NCI-H1930 (cell line): ENCODE measurements at regions not wholly inside any gene's neighbourhood (a gene's known extent, or its start where the extent isn't known, plus 50 kb on each side); places are given as distances from the start of the nearest gene placed in this dataset.
"Not testable (repeated sequence)": the region's sequence is repeated elsewhere in the genome, so short reads cannot be mapped to it uniquely, and the experiment has no call there.

ENCODE experiments used
- DNase-seq, 2 experiments: peaks; one replicate each; lab custom pipeline; 2025; lab: John Stamatoyannopoulos, UW

GRCh38 chr10:61271127-61271780, 181.9 kb downstream of the TMEM26 start:
- DNase-seq = no peak

DNA sequence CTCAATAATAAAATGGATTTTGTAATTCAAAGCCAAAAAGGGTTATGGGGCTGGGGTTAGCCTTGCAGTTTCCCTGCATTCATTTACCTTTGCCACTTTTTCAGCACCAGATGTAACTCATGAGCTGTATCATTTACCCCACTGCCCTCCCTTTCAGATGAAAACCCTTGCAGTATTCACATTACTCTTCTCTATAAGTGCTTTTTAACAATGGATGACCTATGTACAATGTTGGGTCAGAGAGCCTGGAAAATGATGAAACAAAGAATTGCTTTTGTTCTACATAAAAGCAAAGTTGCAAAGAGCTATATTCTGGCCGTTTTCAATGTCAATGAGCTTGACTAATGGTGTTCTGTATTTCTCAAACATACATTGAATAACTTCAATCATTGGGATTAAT, 189.7 kb downstream of the TMEM26 start:
- no peak for DNase-seq

DNA sequence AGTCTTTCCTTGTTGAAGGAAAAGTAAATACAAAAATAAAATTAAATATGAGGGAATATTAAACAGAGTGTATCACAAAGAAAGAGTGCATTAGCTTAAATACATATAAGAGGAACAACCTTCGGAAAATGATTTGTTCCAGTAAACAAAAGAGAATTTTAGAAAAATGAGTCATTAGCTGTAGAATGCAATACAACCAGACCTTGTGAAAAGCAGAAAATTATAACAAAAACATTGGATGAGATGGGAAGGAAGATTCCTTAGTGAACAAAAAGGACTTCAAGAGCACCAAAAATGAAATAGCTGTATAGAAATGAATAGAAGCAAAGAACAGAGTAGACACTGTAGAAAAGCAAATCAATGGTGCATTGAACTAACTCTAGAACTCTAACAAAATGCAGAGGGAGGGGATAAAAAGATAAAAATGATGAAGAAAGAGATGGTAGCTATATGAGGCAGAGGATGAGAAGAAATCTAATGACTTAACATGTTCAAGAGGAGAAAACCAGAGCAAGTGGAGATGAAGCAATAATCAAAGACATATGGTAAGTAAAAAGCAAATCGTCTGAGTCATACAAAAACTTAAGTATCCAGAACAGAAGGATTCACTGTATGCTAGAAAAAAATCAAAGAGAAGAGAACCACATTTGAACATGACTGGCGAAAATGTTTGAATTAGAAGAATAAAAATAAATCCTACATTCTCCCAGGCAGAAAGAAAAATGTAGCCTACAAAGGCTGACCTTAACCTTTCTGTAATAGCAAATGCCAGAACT, 190.5 kb downstream of the TMEM26 start:
- DNase-seq = no peak

- DNase-seq = no peak
Measured at GRCh38 chr10:61257956-61258496, 195.2 kb downstream of the TMEM26 start.

- no peak for DNase-seq
Measured at GRCh38 chr10:61257136-61257535, 196.0 kb downstream of the TMEM26 start.

DNA sequence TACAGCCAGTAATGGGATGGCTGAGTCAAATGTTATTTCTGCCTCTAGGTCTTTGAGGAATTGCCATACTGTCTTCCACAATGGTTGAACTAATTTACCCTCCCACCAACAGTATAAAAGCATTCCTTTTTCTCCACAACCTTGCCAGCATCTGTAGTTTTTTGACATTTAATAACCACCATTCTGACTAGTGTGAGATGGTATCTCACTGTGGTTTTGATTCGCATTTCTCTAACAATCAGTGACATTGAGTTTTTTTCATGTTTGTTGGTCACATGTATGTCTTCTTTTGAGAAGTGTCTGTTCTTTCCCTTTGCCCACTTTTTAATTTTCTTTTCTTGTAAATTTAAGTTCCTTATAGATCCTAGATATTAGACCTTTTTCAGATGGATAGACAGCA, 200.9 kb downstream of the TMEM26 start:
- DNase-seq = not testable (repeated sequence)

DNA sequence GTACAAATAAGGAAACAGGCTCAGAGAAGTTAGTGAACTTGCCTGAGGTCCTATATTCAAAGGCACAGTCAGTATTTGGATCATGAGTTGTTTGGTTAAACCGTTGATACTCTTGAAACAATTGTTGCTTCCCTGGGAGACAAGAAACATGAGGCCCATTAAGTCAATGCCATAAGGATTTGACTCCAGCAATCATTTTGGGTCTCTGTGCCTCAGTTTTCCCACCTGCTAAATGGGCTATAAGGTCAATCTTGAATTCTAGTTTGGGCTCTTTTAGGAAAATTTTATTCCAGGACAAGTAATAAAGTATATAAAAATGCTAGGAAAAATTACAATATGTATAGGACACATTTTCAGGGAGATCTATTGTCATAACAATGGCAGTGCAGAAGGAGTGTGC, 202.1 kb downstream of the TMEM26 start:
- no peak for DNase-seq

DNA sequence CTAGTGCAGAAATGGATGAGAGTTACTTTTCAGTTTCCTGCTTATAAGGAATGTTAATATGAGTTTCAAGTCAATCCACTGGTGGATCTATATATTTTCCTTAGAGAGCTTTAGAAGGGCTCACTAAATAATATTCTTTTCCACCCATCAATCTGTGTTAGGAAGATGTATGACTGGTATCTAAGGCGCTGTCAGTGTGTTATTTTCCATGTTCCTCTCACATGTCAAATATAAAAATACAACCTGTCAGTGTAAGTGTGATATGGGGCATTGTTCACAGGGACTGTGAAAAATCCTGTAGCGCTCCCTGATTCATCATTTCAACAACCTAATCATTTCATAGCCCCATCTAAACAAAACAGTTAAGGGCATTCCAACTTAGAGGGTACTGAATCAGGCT, 203.1 kb downstream of the TMEM26 start:
- DNase-seq = no peak

DNA sequence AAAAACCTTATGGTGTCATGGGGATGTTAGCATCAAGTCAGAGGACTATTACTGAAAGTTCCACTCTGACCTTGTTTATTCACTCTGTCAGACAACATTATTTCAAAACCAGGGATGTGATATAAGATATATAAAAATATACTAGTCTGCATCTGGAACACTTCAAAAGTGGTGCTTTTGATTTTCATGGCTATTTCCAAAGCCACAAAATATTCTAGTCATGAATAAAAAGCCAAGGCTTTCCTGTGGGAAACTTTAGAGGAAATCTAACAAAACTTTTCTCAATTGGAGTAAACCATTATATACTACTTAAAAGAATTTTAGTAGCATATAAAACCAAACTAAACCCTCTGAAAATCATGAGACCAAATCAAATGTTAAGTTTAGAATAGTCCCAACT, 205.2 kb downstream of the TMEM26 start:
- no peak for DNase-seq

DNA sequence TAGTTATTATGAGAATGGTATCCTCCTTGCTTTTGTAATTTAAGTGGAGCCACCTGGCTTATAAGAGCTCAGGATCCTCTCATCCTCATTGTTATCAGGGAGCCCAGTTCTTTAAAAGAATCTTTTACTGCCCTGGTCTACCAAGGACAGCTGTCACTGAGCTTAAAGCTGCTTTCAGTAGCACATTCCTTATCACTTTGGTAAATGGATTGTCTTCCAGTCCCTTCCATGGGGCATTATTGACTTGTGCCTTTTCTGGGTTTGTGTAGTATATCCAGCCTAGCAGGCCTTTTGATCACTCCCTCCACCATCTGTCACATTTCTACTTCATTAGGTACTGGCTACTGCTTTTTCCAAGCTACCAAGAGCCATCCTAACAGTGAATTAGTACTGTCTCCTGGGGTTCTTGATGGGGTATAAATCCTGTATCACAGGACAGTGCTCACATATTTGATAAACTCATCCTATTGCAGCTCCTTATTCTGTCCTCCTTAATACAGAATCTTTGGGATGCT, 208.9 kb downstream of the TMEM26 start:
- DNase-seq = no peak

GRCh38 chr10:61232780-61233179, 220.4 kb downstream of the TMEM26 start:
- DNase-seq = no peak

DNA sequence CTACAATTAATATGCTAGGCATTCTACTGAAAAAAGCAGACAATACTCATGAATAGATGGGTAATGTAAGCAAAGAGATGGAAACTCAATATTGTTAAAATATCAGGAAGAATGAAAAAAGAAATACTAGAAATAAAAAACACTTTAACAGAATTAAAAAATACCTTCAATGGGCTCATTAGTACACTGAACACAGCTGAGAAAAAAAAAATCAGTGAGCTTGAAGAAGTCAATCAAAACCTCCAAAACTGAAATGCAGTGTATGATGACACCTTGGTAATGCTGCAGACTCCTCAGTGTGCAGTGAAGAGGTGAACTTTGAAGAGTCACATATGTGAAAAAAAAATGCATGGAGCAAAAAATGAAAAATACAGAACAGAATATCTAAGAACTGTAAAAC, 227.2 kb downstream of the TMEM26 start:
- DNase-seq = no peak

- DNase-seq = no peak
Measured at GRCh38 chr10:61223576-61223975, 229.6 kb downstream of the TMEM26 start.

DNA sequence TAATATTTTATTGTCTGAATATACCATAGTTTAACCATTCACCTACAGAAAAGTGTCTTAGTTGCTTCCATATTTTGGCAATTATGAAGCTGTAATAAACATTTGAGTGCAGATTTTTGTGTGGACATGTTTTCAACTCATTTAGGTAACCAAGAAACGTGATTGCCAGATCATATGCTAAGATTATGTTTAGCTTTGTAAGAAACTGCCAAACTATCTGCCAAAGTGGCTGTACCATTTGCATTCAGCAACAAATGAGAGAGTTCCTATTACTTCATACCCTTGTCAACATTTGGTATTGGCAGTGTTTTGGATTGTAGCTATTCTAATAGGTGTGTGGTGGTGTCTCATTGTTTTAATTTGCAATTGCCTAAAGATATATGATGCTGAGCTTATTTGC, 233.5 kb downstream of the TMEM26 start:
- DNase-seq = no peak

DNA sequence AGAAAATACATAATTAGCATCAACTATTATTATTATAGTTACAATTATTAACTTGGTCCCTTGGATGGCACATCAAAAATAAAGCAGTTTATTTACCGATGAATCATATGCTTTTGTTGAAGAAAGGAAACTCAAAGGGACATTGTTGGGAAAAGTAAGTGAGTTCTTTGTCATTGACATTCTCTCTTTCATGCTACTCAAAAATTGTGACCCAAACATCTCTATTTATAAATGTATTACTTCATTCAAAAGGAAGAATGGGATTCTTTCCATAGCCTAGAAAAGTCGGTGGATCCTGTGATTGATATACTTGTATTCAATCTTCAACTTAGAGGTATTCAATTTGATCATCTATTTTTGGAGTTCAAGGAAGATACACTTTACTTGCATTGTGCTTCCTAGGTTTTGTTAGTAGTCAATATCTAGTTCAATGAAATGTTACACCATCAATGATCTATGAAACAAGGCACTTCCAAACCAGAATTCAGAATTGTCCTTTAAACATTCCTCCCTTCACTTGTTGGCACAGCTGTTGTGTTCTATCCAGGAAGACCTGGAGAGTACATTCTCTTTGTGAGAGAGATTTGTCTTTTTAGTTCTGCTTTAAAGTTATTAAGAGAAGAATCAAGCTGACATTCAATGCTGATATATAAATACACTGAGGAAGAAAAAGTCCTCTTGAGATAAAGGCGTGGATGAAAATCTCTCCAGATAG, 235.2 kb downstream of the TMEM26 start:
- no peak for DNase-seq

DNA sequence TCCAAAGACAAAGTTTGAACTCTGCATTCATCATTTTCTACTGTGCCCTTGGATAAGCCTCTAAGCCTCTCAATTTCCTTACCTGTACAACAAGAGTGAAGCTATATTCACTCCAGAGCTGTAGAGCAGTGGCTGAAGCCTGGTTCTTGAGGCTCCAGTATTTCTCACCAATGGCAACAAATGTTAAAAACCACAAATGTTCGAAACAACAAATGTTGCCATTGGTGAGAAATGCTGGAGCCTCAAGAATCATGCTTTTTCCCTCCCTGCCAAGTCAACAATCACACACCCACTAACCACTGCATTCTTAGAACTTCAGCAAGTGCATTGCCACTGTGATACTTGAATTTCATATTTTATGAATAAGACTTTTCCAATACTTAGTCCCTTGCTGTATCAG, 237.9 kb downstream of the TMEM26 start:
- DNase-seq = no peak

DNA sequence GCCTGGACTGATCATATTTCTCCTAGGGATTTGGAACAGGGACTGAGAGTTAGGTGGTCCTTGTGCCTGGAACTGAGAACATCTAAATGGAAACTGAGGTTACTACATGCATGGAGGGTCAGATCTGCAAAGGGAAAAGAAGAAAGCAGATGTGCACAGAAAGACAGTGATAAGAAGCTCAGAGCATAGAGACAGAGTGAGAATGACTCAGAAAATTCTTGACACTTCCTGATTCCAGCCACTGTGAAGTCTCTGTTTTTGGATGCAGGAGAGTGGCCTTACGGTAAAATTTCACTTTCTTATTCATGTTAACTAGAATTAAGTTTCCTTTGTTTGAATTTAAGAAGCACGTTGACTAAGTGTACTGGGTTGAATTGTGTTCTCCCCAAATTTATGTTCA, 241.7 kb downstream of the TMEM26 start:
- no peak for DNase-seq

- DNase-seq = no peak
Measured at GRCh38 chr10:61197057-61197456, 253.1 kb upstream of the RHOBTB1 start.

- no peak for DNase-seq
Measured at GRCh38 chr10:61195211-61195610, 251.2 kb upstream of the RHOBTB1 start.

DNA sequence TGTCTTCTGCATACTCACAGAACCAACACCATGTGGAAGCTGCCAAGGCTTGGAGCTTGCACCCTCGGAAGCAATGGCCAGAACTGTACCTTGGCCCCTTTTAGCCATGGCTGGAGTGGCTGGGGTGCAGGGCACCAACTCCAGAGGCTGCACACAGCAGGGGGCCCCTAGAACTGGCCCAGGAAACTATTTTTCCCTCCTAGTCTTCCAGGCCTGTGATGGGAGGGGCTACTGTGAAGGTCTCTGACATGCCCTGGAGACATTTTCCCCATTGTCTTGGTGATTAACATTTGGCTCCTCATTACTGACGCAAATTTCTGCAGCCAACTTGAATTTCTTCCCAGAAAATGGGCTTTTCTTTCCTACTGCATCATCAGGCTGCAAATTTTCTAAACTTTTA, 248.6 kb upstream of the RHOBTB1 start:
- not testable (repeated sequence) for DNase-seq

DNA sequence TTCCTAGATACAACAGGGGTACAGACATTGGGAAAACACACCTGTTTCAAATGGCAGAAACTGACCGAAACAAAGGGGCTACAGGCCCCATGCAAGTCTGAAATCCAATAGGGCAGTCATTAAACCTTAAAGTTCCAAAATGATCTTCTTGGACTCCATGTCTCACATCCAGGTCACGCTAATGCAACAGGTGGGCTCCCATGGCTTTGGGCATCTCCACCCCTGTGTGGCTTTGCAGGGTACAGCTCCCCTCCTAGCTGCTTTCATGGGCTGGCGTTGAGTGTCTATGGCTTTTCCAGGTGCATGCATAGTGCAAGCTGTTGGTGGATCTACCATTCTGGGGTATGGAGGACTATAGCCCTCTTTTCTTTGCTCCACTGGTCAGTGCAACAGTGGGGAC, 248.1 kb upstream of the RHOBTB1 start:
- no peak for DNase-seq

DNA sequence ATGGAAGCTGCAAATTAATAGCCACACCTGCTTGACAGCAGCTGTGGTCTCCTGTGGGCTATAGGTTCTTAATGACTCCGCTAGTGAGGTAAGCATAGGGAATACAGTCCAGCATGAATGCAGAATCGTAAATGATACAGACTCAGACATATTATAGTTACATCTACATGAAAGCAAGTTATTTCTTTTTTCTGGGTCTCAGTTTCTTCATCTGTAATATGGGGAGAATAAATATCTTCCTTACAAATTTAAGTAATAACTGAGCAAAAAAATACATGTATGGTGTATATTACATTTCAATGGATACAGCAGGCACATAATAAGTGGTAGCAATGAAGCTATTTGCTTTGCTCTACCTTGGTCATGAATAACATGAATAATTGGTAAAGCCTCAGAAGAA, 245.9 kb upstream of the RHOBTB1 start:
- DNase-seq = no peak

- no peak for DNase-seq
Measured at GRCh38 chr10:61188691-61189090, 244.7 kb upstream of the RHOBTB1 start.
